ENCODE measurements at regions not wholly inside any gene's neighbourhood (a gene's known extent, or its start where the extent isn't known, plus 50 kb on each side); places are given as distances from the start of the nearest gene placed in this dataset.

GRCh38 chr20:41874658-41875057 lies 256.5 kb upstream of the CHD6 start:
- TF ChIP-seq CTCF (IDR thresholded peaks at IDR 0.05) (no peak), EP300 (IDR thresholded peaks at IDR 0.05) (no peak), POLR2A (IDR thresholded peaks at IDR 0.05) (no peak)
